Stimulated activated CD4-positive, alpha-beta T cell treated with anti-CD3 and anti-CD28 coated beads, Interleukin-15, amount 100 ng/mL, for 1 hour (primary cell): ENCODE measurements at regions not wholly inside any gene's neighbourhood (a gene's known extent, or its start where the extent isn't known, plus 50 kb on each side); places are given as distances from the start of the nearest gene placed in this dataset.

Experiments used
- DNase-seq, 2 donors: peaks; one replicate each; pipeline ENCODE4 v3.0.0-alpha.2; 2020; ENCODE audit warnings: low read depth in 1 of 2, low spot score in 1 of 2

DNA sequence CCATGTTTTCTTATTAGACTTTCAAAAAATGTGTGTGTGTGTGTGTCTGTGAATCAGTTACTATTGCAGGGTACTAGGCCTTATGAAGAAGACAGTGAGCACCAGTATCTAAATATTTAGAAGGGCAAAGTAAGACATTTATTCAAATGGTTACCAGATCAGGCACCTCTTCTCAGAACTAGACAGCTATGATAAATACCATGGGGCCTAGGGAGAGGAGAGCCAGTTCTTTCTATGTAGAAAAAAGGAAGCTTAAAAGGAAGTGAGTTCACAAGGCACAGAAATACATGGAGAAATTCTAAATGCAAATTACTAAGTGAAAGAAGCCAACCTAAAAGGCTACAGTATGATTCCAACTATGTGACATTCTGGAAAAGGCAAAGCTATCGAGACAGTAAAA, 261.3 kb downstream of the SOX11 start:
- no peak for DNase-seq

- DNase-seq, result no peak
Observed at GRCh38 chr2:5954509-5954908, 262.3 kb downstream of the SOX11 start.

GRCh38 chr2:5955921-5956320, 263.7 kb downstream of the SOX11 start:
- DNase-seq, result no peak

GRCh38 chr2:5959836-5960820, 267.9 kb downstream of the SOX11 start:
- no peak for DNase-seq

DNA sequence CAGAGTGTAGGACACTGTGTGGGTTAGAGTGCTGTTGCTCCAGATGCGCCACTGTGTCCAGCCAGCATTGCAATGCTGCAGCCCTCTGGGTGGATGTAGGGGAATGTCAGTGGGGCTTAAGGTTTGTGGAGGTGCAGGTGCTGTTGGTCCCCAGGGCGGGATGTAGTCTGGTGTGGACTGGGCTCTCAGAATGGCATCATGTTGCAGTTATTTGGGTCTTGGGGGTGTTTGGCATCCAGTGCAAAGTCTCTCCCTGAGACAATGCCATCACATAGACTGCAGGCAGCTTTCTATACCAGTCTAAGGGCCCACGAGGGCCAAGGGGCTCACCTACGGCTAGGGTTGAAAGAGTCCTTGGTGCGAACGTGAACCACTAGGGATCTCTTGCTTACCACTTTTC, 275.3 kb downstream of the SOX11 start:
- no peak for DNase-seq

- no peak for DNase-seq
Observed at GRCh38 chr2:5969303-5969702, 277.1 kb downstream of the SOX11 start.

GRCh38 chr2:5970347-5970746, 278.2 kb downstream of the SOX11 start:
- no peak for DNase-seq

DNA sequence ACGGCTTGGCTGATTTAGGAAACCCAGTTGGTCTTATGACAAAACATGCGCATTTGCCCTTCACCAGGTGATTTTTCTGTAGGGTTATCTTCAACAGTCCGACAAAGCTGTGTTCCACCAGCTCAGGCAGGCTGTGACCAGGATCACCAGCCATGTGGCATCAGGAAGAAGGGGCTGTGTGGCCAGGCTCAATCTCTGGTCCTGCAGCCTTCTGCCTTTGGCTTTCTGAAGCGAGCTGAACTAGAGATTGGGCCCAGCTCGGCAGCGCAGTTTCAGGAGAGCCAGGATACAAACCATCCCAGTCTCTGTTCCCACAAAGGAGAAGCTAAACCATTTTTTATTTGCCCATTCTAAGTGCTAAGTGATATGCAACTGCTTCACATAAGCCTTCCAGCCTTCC, 282.3 kb downstream of the SOX11 start:
- no peak for DNase-seq

- DNase-seq, result no peak
Observed at GRCh38 chr2:5975401-5975800, 283.2 kb downstream of the SOX11 start.

DNA sequence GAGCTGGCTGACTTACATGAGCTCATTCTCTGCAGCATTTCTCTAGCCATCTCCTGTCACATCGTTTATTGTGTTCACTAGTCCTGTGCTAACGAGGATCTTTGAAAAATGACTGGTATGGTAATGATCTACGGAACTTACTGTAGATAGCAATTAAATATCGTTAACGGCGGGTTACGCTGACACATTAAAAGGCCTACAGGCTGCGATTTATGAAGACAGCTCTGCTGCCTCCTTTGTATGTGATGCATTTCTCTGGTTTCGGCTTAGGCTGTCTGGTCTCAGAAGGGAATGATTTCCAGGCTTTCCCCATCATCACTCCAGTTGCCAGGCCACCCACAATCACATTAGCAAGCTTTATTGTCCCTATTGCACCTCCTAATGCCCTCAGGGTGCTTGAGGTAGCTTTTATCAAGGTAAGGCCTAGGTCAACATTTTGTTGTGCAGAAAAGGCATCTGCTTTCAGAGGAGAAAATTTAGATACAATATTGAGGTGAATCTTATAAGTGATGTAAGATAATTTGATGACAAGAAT, 284.4 kb downstream of the SOX11 start:
- DNase-seq, result no peak

- no peak for DNase-seq
Observed at GRCh38 chr2:5977477-5977876, 285.3 kb downstream of the SOX11 start.

DNA sequence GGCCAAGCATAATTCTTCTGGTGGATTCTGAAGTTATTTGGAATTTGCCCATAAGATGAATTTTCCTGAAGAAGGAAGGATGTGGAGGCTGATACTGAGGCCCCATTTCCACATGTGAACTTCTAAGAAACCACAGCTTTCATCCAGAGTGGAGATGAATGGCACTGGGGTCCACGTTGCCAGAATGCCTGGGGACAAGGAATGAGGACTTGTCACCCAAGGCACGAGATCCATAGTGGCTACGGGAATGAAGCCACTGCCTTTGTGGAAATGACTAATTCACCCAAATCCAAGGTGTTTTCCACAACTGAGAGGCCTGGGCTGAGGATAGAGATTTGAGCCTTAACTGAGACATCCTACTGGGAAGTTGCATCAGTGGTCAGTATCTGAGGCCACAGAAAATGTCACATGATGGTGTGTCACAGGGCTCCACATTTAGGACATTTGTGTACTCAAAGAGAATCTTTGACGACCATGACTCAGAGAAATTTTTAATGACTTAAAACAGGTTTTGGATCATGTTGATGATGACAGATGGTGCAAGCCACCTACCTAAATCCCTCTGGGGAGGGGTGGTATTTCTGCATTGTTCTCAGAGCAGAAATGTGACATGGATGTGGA, 286.1 kb downstream of the SOX11 start:
- DNase-seq, result no peak

DNA sequence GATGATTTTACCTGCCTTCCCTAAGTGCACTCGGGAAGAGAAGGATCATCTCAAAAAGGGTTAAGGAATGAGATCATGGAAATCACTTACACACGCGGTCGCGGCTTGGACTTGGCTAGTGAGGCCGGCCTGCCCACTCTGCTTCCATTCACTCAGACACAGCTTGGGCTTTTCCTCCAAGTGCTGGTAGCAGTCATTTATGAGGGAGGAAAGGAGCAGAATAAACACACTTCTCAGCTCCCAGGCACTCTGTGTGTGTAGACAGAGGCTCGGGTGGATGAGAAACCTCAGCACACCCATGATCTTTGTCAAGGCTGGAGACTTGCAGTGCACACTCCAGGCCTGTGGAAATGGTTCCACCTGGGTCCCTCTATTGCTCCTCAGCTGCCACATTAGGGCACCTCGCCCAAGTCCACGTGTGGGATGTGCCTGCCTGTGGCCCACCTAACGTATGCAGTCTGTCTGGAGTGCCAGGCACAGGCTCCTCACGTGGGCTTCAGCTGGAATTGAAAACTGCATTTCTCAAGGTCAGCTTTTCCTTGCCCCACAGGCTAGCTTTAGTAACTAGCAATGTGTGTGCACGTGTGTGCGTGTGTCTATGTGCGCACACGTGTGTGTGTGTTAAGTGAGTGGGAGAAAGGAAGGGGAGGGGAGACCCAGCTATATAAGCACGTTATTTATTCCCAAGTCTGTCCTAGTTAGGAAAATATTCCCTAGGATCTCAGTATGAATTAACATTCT, 288.4 kb downstream of the SOX11 start:
- no peak for DNase-seq

DNA sequence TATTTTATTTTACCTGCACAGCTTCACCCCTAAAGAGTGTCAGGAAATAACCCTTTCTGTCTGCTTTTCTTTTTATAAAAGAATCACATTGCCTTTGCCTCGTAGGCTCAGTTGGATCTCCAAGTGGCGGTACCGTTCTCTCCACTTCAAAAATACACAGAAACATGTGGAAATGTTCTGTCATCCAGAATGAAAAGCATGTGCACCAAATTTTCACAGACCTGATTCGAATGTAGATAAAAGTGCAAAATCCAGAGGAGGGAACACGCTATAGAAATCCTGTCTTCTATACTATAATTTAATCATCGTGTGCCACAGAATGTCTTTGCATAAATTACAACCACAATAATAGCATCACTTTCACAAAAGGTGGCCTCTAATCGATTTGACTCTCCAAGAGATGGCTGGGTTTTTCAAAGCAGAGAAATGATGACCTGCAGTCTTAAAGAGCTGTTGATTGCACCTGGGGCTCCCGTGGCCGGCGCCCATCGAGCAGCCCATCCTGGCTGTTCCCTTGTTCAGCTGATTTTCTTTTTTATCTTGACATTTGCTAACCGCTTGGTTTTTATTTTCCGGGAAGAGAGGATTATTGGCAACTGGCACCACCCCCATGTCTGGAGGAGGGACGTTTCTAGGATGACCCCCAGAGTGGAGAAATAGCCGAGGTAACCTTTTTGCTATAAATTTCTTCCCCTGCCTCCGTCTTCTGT, 290.2 kb downstream of the SOX11 start:
- no peak for DNase-seq

GRCh38 chr2:5982903-5983265, 290.7 kb downstream of the SOX11 start:
- no peak for DNase-seq

DNA sequence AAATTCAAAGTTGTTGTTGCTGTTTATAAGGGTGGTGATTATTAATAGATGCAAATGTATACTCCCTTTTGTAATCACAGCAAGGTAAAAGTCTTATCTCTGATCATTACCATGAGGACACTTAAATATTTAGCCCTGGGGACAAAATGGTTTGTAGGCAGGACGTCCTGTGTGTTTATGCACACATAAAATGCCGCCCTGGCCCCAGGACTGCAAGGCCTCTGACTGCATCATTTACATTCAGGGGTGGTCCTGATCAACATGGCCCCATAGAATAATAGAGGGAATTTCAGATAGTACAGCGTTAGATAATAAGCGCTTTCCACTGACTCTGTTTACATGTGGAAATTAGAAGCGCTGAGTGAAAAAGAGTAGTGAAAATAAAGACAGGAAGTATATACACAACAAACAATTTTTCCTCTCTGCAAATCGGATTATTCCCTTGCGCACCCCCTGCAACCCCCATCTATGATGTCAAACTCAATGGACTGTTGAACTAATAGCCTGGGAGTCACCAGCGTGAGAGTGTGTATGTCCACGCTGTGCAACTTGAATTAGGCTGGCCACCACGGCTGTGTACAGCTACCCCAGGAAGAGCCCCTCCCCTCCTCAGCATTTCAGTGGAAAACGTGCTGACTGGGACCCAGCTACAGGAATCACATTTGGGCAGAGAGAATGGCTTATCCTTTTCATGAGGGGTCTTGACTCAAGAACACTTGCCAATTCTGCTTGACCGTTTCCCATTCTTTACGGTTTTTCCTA, 291.5 kb downstream of the SOX11 start:
- no peak for DNase-seq

GRCh38 chr2:5984273-5984655, 292.1 kb downstream of the SOX11 start:
- DNase-seq, result no peak

DNA sequence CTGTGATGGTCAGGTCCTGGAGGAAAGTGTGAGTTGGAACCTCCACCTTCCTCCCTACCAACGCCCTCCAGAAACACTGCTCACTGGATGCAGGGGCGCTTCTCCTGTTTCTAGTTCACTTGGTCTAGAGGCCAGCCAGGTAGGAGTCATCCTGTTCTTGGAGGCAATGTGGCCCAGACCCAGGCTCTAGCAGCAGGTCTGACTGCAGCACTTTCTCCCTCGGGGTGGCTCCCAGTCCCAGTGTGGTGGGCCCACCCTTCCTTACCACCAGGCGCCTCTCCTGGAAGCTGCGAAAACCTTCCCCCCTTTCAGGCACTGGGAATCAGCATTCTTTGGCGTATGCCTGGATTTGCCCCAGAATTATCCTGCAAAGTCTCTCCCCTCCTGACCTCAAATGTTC, 292.8 kb downstream of the SOX11 start:
- no peak for DNase-seq

GRCh38 chr2:5985536-5986385, 293.6 kb downstream of the SOX11 start:
- no peak for DNase-seq
